Adrenal gland (tissue), 5 donors: ENCODE measurements at regions not wholly inside any gene's neighbourhood (a gene's known extent, or its start where the extent isn't known, plus 50 kb on each side); places are given as distances from the start of the nearest gene placed in this dataset.

Experiments used
- CTCF ChIP-seq, 6 experiments: fragments of 450-650 bp in 4 of 6; fragments of 200-600 bp in 2 of 6; sonication (generic) in 1 of 6; IDR thresholded peaks; 1 replicate in 5 of 6; 2 replicates in 1 of 6; pipeline versions ENCODE4 v1.5.1 to v1.8.0; 2016 to 2021; ENCODE audit warnings: antibody characterized with exemption in 6 of 6, mild to moderate bottlenecking in 2 of 6, moderate library complexity in 1 of 6
- POLR2A ChIP-seq, 2 donors: fragments of 450-650 bp; IDR thresholded peaks; one replicate each; pipeline ENCODE4 v1.6.1; 2017; ENCODE audit warnings: antibody characterized with exemption in 2 of 2, mild to moderate bottlenecking in 2 of 2, moderate library complexity in 1 of 2
- donor health status: DM: no; HTN: no; CAD: no.

DNA sequence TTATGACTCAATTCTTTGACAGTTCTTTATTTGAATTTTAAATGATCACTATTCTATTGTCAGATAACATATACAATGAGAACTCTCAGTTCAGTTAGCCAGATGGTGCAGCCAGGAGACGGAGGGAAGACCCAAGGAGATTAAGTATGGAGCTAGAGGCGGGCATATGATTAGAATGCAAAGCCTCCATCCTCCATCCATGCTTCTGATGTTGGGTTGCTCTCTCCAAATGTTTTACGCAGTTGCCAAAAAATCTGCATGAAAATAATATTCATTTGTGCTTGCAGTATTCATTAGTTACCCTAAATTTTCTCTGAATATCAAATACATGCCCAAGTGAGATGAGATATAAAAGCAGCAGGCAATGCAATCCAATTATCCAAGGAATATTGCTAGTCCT, 874.8 kb downstream of the C4orf33 start:
- TF ChIP-seq CTCF (IDR thresholded peaks at IDR 0.05): no peak
- no peak for TF ChIP-seq POLR2A (IDR thresholded peaks at IDR 0.05)
